Psoas muscle (tissue), 7 donors: ENCODE measurements at regions not wholly inside any gene's neighbourhood (a gene's known extent, or its start where the extent isn't known, plus 50 kb on each side); places are given as distances from the start of the nearest gene placed in this dataset.

ENCODE experiments used
- ATAC-seq, 4 donors: fragments of 200-7000 bp; cut with Tn5 transposase; one replicate each; pipeline ENCODE4 v1.9.1; 2020; ENCODE audit warnings: moderate library complexity in 3 of 4, mild to moderate bottlenecking in 2 of 4
- DNase-seq, 2 donors: peaks; one replicate each; pipeline ENCODE4 v3.0.0-alpha.2; 2020
- H3K27ac ChIP-seq: fragments of 200-600 bp; one replicate; pipeline ENCODE4 v1.8.0; 2022
- H3K27me3 ChIP-seq, 3 donors: fragments of 200-600 bp in 1 of 3; one replicate each; pipeline versions ENCODE4 v1.6.1 to v1.8.0; 2013 to 2022; ENCODE audit warnings: low read length in 2 of 3, mild to moderate bottlenecking in 2 of 3, moderate library complexity in 1 of 3; ENCODE audit not compliant: insufficient read depth in 3 of 3
- H3K36me3 ChIP-seq, 2 donors: fragments of 200-600 bp in 1 of 2; one replicate each; pipeline versions ENCODE4 v1.6.1 to v1.8.0; 2013 to 2022; ENCODE audit warnings: low read depth in 1 of 2, mild to moderate bottlenecking in 1 of 2, moderate library complexity in 1 of 2; ENCODE audit not compliant: insufficient read depth in 1 of 2
- H3K4me1 ChIP-seq: fragments of 200-600 bp; one replicate; pipeline ENCODE4 v1.8.0; 2022
- H3K4me3 ChIP-seq: fragments of 200-600 bp; one replicate; pipeline ENCODE4 v1.8.0; 2022; ENCODE audit warnings: mild to moderate bottlenecking
- H3K9me3 ChIP-seq: fragments of 200-600 bp; one replicate; pipeline ENCODE4 v1.8.0; 2022
- CTCF ChIP-seq: fragments of 200-600 bp; IDR thresholded peaks from one replicate; pipeline ENCODE4 v1.8.0; 2022; ENCODE audit warnings: antibody characterized with exemption
- WGBS, 3 donors: extraction: QIAGEN DNeasy Blood & Tissue Kit; methylation state at CpG; one replicate each; pipeline versions ENCODE4 v1.1.6 to v1.1.7; 2013; 5-methylcytosine and 5-hydroxymethylcytosine counted together
- intact Hi-C, 2 donors: fragments of 100-400 bp; cut with DNase I; formaldehyde crosslinking; loops; one replicate each; pipeline versions ENCODE4 v1.11.0 to v1.14.2; 2022
- donor health status: healthy with polysubstance abuse.
- donor health status: DM: no; HTN: no; CAD: no; lungs with moderate emphysema.
- donor health status: Bipolar disorder and iron deficiency.
- donor health status: healthy.
- donor health status: DM: yes; HTN: yes; CAD: no.
- donor health status: DM: no; HTN: no; CAD: no.
- donor health status: DM: yes; HTN: yes; CAD: no.

- intact Hi-C loops = no loop called here
- H3K4me3 ChIP-seq = no peak overlapping the region
- ATAC-seq = no peak
- DNase-seq = no peak
- H3K27ac ChIP-seq = no peak overlapping the region
- H3K27me3 ChIP-seq = peaks cover 0 to 6% (median 0%) of the 10 kb centered on the region in 3 donors
- TF ChIP-seq CTCF = no peak
- H3K36me3 ChIP-seq = no peaks in the 10 kb centered on the region
- no peaks in the 10 kb centered on the region for H3K9me3 ChIP-seq
- no peaks in the 10 kb centered on the region for H3K4me1 ChIP-seq
These were observed 78.3 kb downstream of the RAMP3 start for GRCh38 chr7:45235905-45236304.

- no peak overlapping the region for H3K27ac ChIP-seq
- TF ChIP-seq CTCF = no peak
- no peaks in the 10 kb centered on the region for H3K36me3 ChIP-seq
- intact Hi-C loops = no loop called here
- no peak for DNase-seq
- H3K4me3 ChIP-seq = no peak overlapping the region
- H3K27me3 ChIP-seq = peaks cover 0 to 8% (median 0%) of the 10 kb centered on the region in 3 donors
- no peak for ATAC-seq
- H3K4me1 ChIP-seq = no peaks in the 10 kb centered on the region
- WGBS, 3 donors = 11 to 23% (median 22%) methylated on average over 1 of the region's 1 CpG
- no peaks in the 10 kb centered on the region for H3K9me3 ChIP-seq
These were observed 79.1 kb downstream of the RAMP3 start for GRCh38 chr7:45236666-45237065.

GRCh38 chr7:45237788-45238461 is 80.3 kb downstream of the RAMP3 start:
- Histone ChIP-seq H3K9me3 (no peaks in the 10 kb centered on the region), H3K36me3 (no peaks in the 10 kb centered on the region), H3K4me3 (no peak overlapping the region), H3K4me1 (no peaks in the 10 kb centered on the region), H3K27ac (no peak overlapping the region), H3K27me3 (peaks cover 0 to 11% (median 0%) of the 10 kb centered on the region in 3 donors)
- no peak for ATAC-seq
- no peak for DNase-seq
- no peak for TF ChIP-seq CTCF
- intact Hi-C loops = no loop called here
- 52 to 60% (median 56%) methylated on average over 13 of the region's 13 CpGs for WGBS, 3 donors

GRCh38 chr7:45238806-45239205 is 81.2 kb downstream of the RAMP3 start:
- no peak for DNase-seq
- Histone ChIP-seq H3K27me3 (peaks cover 0 to 11% (median 0%) of the 10 kb centered on the region in 3 donors), H3K36me3 (no peaks in the 10 kb centered on the region), H3K4me3 (no peak overlapping the region), H3K27ac (no peak overlapping the region), H3K9me3 (no peaks in the 10 kb centered on the region), H3K4me1 (no peaks in the 10 kb centered on the region)
- 61 to 63% (median 61%) methylated on average over 5 of the region's 5 CpGs for WGBS, 3 donors
- TF ChIP-seq CTCF = no peak
- intact Hi-C loops = no loop called here
- ATAC-seq = no peak

- Histone ChIP-seq H3K4me1 (no peaks in the 10 kb centered on the region), H3K27me3 (peaks cover 0 to 11% (median 0%) of the 10 kb centered on the region in 3 donors), H3K36me3 (no peaks in the 10 kb centered on the region), H3K27ac (no peak overlapping the region), H3K4me3 (no peak overlapping the region), H3K9me3 (no peaks in the 10 kb centered on the region)
- intact Hi-C loops = no loop called here
- TF ChIP-seq CTCF = no peak
- 40 to 47% (median 41%) methylated on average over 6 of the region's 6 CpGs for WGBS, 3 donors
- DNase-seq (no peak), ATAC-seq (no peak)
These were observed 81.9 kb downstream of the RAMP3 start for GRCh38 chr7:45239486-45239885.
